OCI-LY3 (cell line): ENCODE measurements at regions not wholly inside any gene's neighbourhood (a gene's known extent, or its start where the extent isn't known, plus 50 kb on each side); places are given as distances from the start of the nearest gene placed in this dataset.

ENCODE experiments used
- H2AFZ ChIP-seq: fragments of 200-600, 300-600 bp; shearing (Covaris generic); 2 replicates; pipeline ENCODE4 v1.6.0; 2014; ENCODE audit warnings: antibody characterized with exemption, low read depth, low read length
- H3K27ac ChIP-seq: fragments of 200-600, 300-600 bp; sonication (generic); 2 replicates; pipeline ENCODE4 v1.5.1; 2014; ENCODE audit warnings: mild to moderate bottlenecking, low read length, moderate library complexity, mixed read lengths
- H3K27me3 ChIP-seq: fragments of 200-600, 300-600 bp; sonication (generic); 2 replicates; pipeline ENCODE4 v1.6.1; 2014; ENCODE audit warnings: low read depth, low read length, mixed read lengths
- H3K36me3 ChIP-seq: fragments of 200-600, 300-600 bp; sonication (generic); replicated peaks from 2 replicates; pipeline ENCODE3; 2014; ENCODE audit warnings: low read depth, low read length, mixed read lengths
- H3K4me1 ChIP-seq: fragments of 300-600, 200-600 bp; sonication (generic); 2 replicates; pipeline ENCODE4 v1.6.1; 2014; ENCODE audit warnings: low read length, mixed read lengths
- H3K4me2 ChIP-seq: fragments of 200-600, 300-600 bp; sonication (generic); 2 replicates; pipeline ENCODE4 v1.6.1; 2014; ENCODE audit warnings: low read length, mixed read lengths
- H3K4me3 ChIP-seq: fragments of 300-600, 200-600 bp; sonication (generic); 2 replicates; pipeline ENCODE4 v1.5.1; 2014; ENCODE audit warnings: antibody characterized with exemption, mild to moderate bottlenecking, low read length, moderate library complexity
- H3K79me2 ChIP-seq: fragments of 300-600, 200-600 bp; shearing (Covaris generic); 2 replicates; pipeline ENCODE4 v1.6.1; 2014; ENCODE audit warnings: mild to moderate bottlenecking, low read length, mixed read lengths
- H3K9ac ChIP-seq: fragments of 300-600, 200-600 bp; shearing (Covaris generic); 2 replicates; pipeline ENCODE4 v1.6.0; 2014; ENCODE audit warnings: mild to moderate bottlenecking, low read length, moderate library complexity
- H3K9me3 ChIP-seq: fragments of 200-600, 300-600 bp; shearing (Covaris generic); 2 replicates; pipeline ENCODE4 v1.6.1; 2014; ENCODE audit warnings: low read length, mixed read lengths; ENCODE audit not compliant: insufficient read depth
- H4K20me1 ChIP-seq: fragments of 200-600, 300-600 bp; sonication (generic); 2 replicates; pipeline ENCODE4 v1.6.1; 2016; ENCODE audit warnings: low read length, mixed read lengths; ENCODE audit not compliant: insufficient read depth
- CTCF ChIP-seq: fragments of 200-600, 300-600 bp; sonication (generic); IDR thresholded peaks from 2 replicates; pipeline ENCODE4 v1.5.1; 2014; ENCODE audit warnings: antibody characterized with exemption, low read length, low read depth
- EZH2phosphoT487 ChIP-seq: fragments of 200-600 bp; shearing (Covaris generic); IDR thresholded peaks from 2 replicates; pipeline ENCODE4 v1.6.1; 2018; ENCODE audit warnings: antibody characterized with exemption, mixed run types, low read depth

GRCh38 chr10:4281190-4281825 lies 496.3 kb upstream of the KLF6 start:
- H3K9ac ChIP-seq: no peak overlapping the region
- H3K4me3 ChIP-seq: no peak overlapping the region
- no peak overlapping the region for H3K27ac ChIP-seq
- no peaks in the 10 kb centered on the region for H3K4me1 ChIP-seq
- no peaks in the 10 kb centered on the region for H3K36me3 ChIP-seq
- no peak overlapping the region for H3K4me2 ChIP-seq
- no peak overlapping the region for H2AFZ ChIP-seq
- TF ChIP-seq EZH2phosphoT487 (no peak), CTCF (no peak)
- no peaks in the 10 kb centered on the region for H3K27me3 ChIP-seq
- no peaks in the 10 kb centered on the region for H3K79me2 ChIP-seq
- no peaks in the 10 kb centered on the region for H3K9me3 ChIP-seq
- H4K20me1 ChIP-seq: no peaks in the 10 kb centered on the region

- Histone ChIP-seq H3K9ac (no peak overlapping the region), H3K27ac (no peak overlapping the region), H3K4me2 (no peak overlapping the region)
Observed at GRCh38 chr10:4280461-4281189, 495.6 kb upstream of the KLF6 start.

GRCh38 chr10:4279655-4280054 lies 494.6 kb upstream of the KLF6 start:
- Histone ChIP-seq H3K4me2 (no peak overlapping the region), H3K27ac (no peak overlapping the region), H3K9ac (no peak overlapping the region), H3K4me1 (no peaks in the 10 kb centered on the region), H3K27me3 (no peaks in the 10 kb centered on the region), H4K20me1 (no peaks in the 10 kb centered on the region), H3K79me2 (no peaks in the 10 kb centered on the region), H3K36me3 (no peaks in the 10 kb centered on the region), H3K4me3 (no peak overlapping the region), H2AFZ (no peak overlapping the region), H3K9me3 (no peaks in the 10 kb centered on the region)
- TF ChIP-seq EZH2phosphoT487: no peak
- no peak for TF ChIP-seq CTCF

More at GRCh38 chr10:4280461-4281189, 495.6 kb upstream of the KLF6 start:
- Histone ChIP-seq H3K27me3 (no peaks in the 10 kb centered on the region), H3K9me3 (no peaks in the 10 kb centered on the region), H3K4me1 (no peaks in the 10 kb centered on the region), H2AFZ (no peak overlapping the region), H3K4me3 (no peak overlapping the region), H4K20me1 (no peaks in the 10 kb centered on the region), H3K36me3 (no peaks in the 10 kb centered on the region), H3K79me2 (no peaks in the 10 kb centered on the region)
- TF ChIP-seq EZH2phosphoT487 (no peak), CTCF (no peak)

- no peaks in the 10 kb centered on the region for H3K79me2 ChIP-seq
- H4K20me1 ChIP-seq: no peaks in the 10 kb centered on the region
- no peaks in the 10 kb centered on the region for H3K9me3 ChIP-seq
- no peak overlapping the region for H3K9ac ChIP-seq
- H3K27me3 ChIP-seq: no peaks in the 10 kb centered on the region
- no peak overlapping the region for H3K27ac ChIP-seq
- no peak overlapping the region for H3K4me3 ChIP-seq
- H3K4me2 ChIP-seq: no peak overlapping the region
- no peaks in the 10 kb centered on the region for H3K36me3 ChIP-seq
- H2AFZ ChIP-seq: no peak overlapping the region
- TF ChIP-seq CTCF (no peak), EZH2phosphoT487 (no peak)
- no peaks in the 10 kb centered on the region for H3K4me1 ChIP-seq
Observed at GRCh38 chr10:4278186-4278585, 493.2 kb upstream of the KLF6 start.
